ENCODE measurements at regions not wholly inside any gene's neighbourhood (a gene's known extent, or its start where the extent isn't known, plus 50 kb on each side); places are given as distances from the start of the nearest gene placed in this dataset.

- Histone ChIP-seq H3K27ac (no peak overlapping the region), H3K9me3 (no peaks in the 10 kb centered on the region), H3K4me1 (no peaks in the 10 kb centered on the region), H3K27me3 (no peaks in the 10 kb centered on the region), H3K36me3 (no peaks in the 10 kb centered on the region), H3K4me3 (no peak overlapping the region)
- in situ Hi-C loops (cut with MboI; ENCODE audit: low sequenced_read_pairs in 4 of 4) (no loop called here), intact Hi-C loops (cut with DNase I; ENCODE audit: low total_unique reads) (no loop called here)
- TF ChIP-seq CTCF (IDR thresholded peaks at IDR 0.05 in 4 of 5, conservative IDR thresholded peaks at IDR 0.05 in 1 of 5): no peak
- no peak for TF ChIP-seq POLR2A (IDR thresholded peaks at IDR 0.05)
- DNase-seq (no peak), ATAC-seq (no peak)
Observed at GRCh38 chr1:185529673-185530072, 204.5 kb upstream of the HMCN1 start.

GRCh38 chr1:185528084-185528676 lies 206.0 kb upstream of the HMCN1 start:
- Histone ChIP-seq H3K27me3 (no peaks in the 10 kb centered on the region), H3K27ac (no peak overlapping the region), H3K4me1 (no peaks in the 10 kb centered on the region), H3K36me3 (no peaks in the 10 kb centered on the region), H3K4me3 (no peak overlapping the region), H3K9me3 (no peaks in the 10 kb centered on the region)
- TF ChIP-seq POLR2A (IDR thresholded peaks at IDR 0.05): no peak
- in situ Hi-C loops (cut with MboI; ENCODE audit: low sequenced_read_pairs in 4 of 4): no loop called here
- DNase-seq: no peak
- ATAC-seq: no peak
- intact Hi-C loops (cut with DNase I; ENCODE audit: low total_unique reads): no loop called here

- Histone ChIP-seq H3K36me3 (no peaks in the 10 kb centered on the region), H3K4me3 (no peak overlapping the region), H3K27me3 (no peaks in the 10 kb centered on the region), H3K27ac (no peak overlapping the region), H3K9me3 (no peaks in the 10 kb centered on the region), H3K4me1 (no peaks in the 10 kb centered on the region)
- in situ Hi-C loops (cut with MboI; ENCODE audit: low sequenced_read_pairs in 4 of 4): no loop called here
- TF ChIP-seq CTCF (IDR thresholded peaks at IDR 0.05 in 4 of 5, conservative IDR thresholded peaks at IDR 0.05 in 1 of 5) (no peak), POLR2A (IDR thresholded peaks at IDR 0.05) (no peak)
- DNase-seq (no peak), ATAC-seq (no peak)
- intact Hi-C loops (cut with DNase I; ENCODE audit: low total_unique reads): no loop called here
Observed at GRCh38 chr1:185526344-185527307, 207.6 kb upstream of the HMCN1 start.

GRCh38 chr1:185520188-185520920 lies 203.3 kb upstream of the IVNS1ABP start:
- Histone ChIP-seq H3K4me3 (no peak overlapping the region), H3K27me3 (no peaks in the 10 kb centered on the region), H3K4me1 (no peaks in the 10 kb centered on the region), H3K36me3 (no peaks in the 10 kb centered on the region), H3K9me3 (no peaks in the 10 kb centered on the region), H3K27ac (no peak overlapping the region)
- no peak for DNase-seq
- in situ Hi-C loops (cut with MboI; ENCODE audit: low sequenced_read_pairs in 4 of 4): no loop called here
- no peak for TF ChIP-seq CTCF (IDR thresholded peaks at IDR 0.05 in 4 of 5, conservative IDR thresholded peaks at IDR 0.05 in 1 of 5)
- TF ChIP-seq POLR2A (IDR thresholded peaks at IDR 0.05): no peak
- no peak for ATAC-seq
- intact Hi-C loops (cut with DNase I; ENCODE audit: low total_unique reads): no loop called here
